HG03442 (cell line): ENCODE measurements at regions not wholly inside any gene's neighbourhood (a gene's known extent, or its start where the extent isn't known, plus 50 kb on each side); places are given as distances from the start of the nearest gene placed in this dataset.
"Not testable (repeated sequence)": the region's sequence is repeated elsewhere in the genome, so short reads cannot be mapped to it uniquely, and the experiment has no call there.

Source experiments
- ATAC-seq: cut with Tn5 transposase; IDR thresholded peaks from one replicate; pipeline ENCODE4 v1.9.1; 2021; ENCODE audit warnings: mild to moderate bottlenecking, moderate library complexity; ENCODE audit not compliant: unreplicated experiment

GRCh38 chr1:68827261-68827660 lies 330.4 kb upstream of the DEPDC1 start:
- ATAC-seq = no peak

- no peak for ATAC-seq
Measured at GRCh38 chr1:68828013-68828412, 331.1 kb upstream of the DEPDC1 start.

GRCh38 chr1:68831281-68831680 lies 334.4 kb upstream of the DEPDC1 start:
- ATAC-seq = no peak

GRCh38 chr1:68848017-68848416 lies 351.1 kb upstream of the DEPDC1 start:
- ATAC-seq = no peak

- ATAC-seq = no peak
Measured at GRCh38 chr1:68868606-68869005, 371.7 kb upstream of the DEPDC1 start.

- ATAC-seq = no peak
Measured at GRCh38 chr1:68873144-68873543, 376.3 kb upstream of the DEPDC1 start.

GRCh38 chr1:68881330-68882194 lies 384.7 kb upstream of the DEPDC1 start:
- not testable (repeated sequence) for ATAC-seq

GRCh38 chr1:68889471-68889870 lies 392.6 kb upstream of the DEPDC1 start:
- no peak for ATAC-seq

GRCh38 chr1:68890736-68891135 lies 393.9 kb upstream of the DEPDC1 start:
- no peak for ATAC-seq

GRCh38 chr1:68904477-68904876 lies 407.6 kb upstream of the DEPDC1 start:
- ATAC-seq = no peak

GRCh38 chr1:68906431-68906830 lies 409.5 kb upstream of the DEPDC1 start:
- no peak for ATAC-seq

- ATAC-seq = no peak
Measured at GRCh38 chr1:68907491-68907890, 410.6 kb upstream of the DEPDC1 start.

GRCh38 chr1:68908316-68908715 lies 411.4 kb upstream of the DEPDC1 start:
- ATAC-seq = no peak

GRCh38 chr1:68916221-68916902 lies 419.5 kb upstream of the DEPDC1 start:
- no peak for ATAC-seq

GRCh38 chr1:68917456-68917855 lies 420.6 kb upstream of the DEPDC1 start:
- no peak for ATAC-seq

- no peak for ATAC-seq
Measured at GRCh38 chr1:68918563-68918962, 421.7 kb upstream of the DEPDC1 start.

- ATAC-seq = no peak
Measured at GRCh38 chr1:68919075-68919474, 422.2 kb upstream of the DEPDC1 start.

GRCh38 chr1:68923475-68924088 lies 426.7 kb upstream of the DEPDC1 start:
- not testable (repeated sequence) for ATAC-seq

- no peak for ATAC-seq
Measured at GRCh38 chr1:68930101-68930500, 433.2 kb upstream of the DEPDC1 start.

- ATAC-seq = no peak
Measured at GRCh38 chr1:68936530-68936929, 439.6 kb upstream of the DEPDC1 start.

- ATAC-seq = no peak
Measured at GRCh38 chr1:68938051-68938666, 441.3 kb upstream of the DEPDC1 start.
